GM12878 (cell line): ENCODE measurements at regions not wholly inside any gene's neighbourhood (a gene's known extent, or its start where the extent isn't known, plus 50 kb on each side); places are given as distances from the start of the nearest gene placed in this dataset.

Experiments used
- CREB1 ChIP-seq: IDR thresholded peaks from 2 replicates; pipeline ENCODE4 v1.6.1; 2012; ENCODE audit warnings: low read depth, mild to moderate bottlenecking, inconsistent platforms
- DPF2 ChIP-seq: fragments of 450-650 bp; IDR thresholded peaks from 2 replicates; pipeline ENCODE4 v1.6.1; 2017; ENCODE audit warnings: mild to moderate bottlenecking
- EGR1 ChIP-seq, 2 experiments: IDR thresholded peaks; 1 replicate in 1 of 2; 2 replicates in 1 of 2; pipeline ENCODE4 v1.6.1; 2011 to 2012; ENCODE audit warnings: low read depth in 2 of 2, low read length in 2 of 2, borderline replicate concordance in 1 of 2, mild to moderate bottlenecking in 1 of 2, moderate library complexity in 1 of 2
- HCFC1 ChIP-seq: fragments of 150-350 bp; IDR thresholded peaks from 2 replicates; pipeline ENCODE4 v1.6.1; 2014; ENCODE audit warnings: low read length
- MXI1 ChIP-seq: fragments of 150-350 bp; IDR thresholded peaks from 2 replicates; pipeline ENCODE4 v1.6.1; 2011; ENCODE audit warnings: low read depth, mild to moderate bottlenecking, inconsistent platforms, low read length, improper control_type of control experiment
- ZNF274 ChIP-seq: IDR thresholded peaks from one replicate; pipeline ENCODE4 v1.8.0; 2011; ENCODE audit not compliant: insufficient read length, insufficient read depth

- TF ChIP-seq HCFC1 (no peak), MXI1 (no peak), EGR1 (IDR thresholded peaks at IDR 0.05; ENCODE audit: borderline replicate concordance in 1 of 2, low read depth in 2 of 2, low read length in 2 of 2) (no peak), CREB1 (no peak), DPF2 (no peak), ZNF274 (no peak)
Observed at GRCh38 chr3:144112036-144112435, 140.4 kb downstream of the DIPK2A start.
